ENCODE measurements at regions not wholly inside any gene's neighbourhood (a gene's known extent, or its start where the extent isn't known, plus 50 kb on each side); places are given as distances from the start of the nearest gene placed in this dataset.
A peak's percentile ranks its signal among the peaks of the same experiment; 100 is the strongest.
"Not testable (repeated sequence)": the region's sequence is repeated elsewhere in the genome, so short reads cannot be mapped to it uniquely, and the experiment has no call there.

GRCh38 chr13:78867655-78868054 lies 208.7 kb upstream of the OBI1 start:
- DNase-seq (ENCODE audit: low spot score): no peak

- DNase-seq (ENCODE audit: low spot score): not testable (repeated sequence)
Observed at GRCh38 chr13:78866076-78866475, 207.1 kb upstream of the OBI1 start.

GRCh38 chr13:78862446-78862845 lies 203.5 kb upstream of the OBI1 start:
- DNase-seq (ENCODE audit: low spot score): no peak

- no peak for DNase-seq (ENCODE audit: low spot score)
Observed at GRCh38 chr13:78852709-78853108, 193.8 kb upstream of the OBI1 start.

- no peak for DNase-seq (ENCODE audit: low spot score)
Observed at GRCh38 chr13:78845656-78846365, 186.9 kb upstream of the OBI1 start.

- no peak for DNase-seq (ENCODE audit: low spot score)
Observed at GRCh38 chr13:78844106-78844505, 185.2 kb upstream of the OBI1 start.

GRCh38 chr13:78841358-78841963 lies 182.5 kb upstream of the OBI1 start:
- DNase-seq (ENCODE audit: low spot score): no peak

- DNase-seq (ENCODE audit: low spot score): no peak
Observed at GRCh38 chr13:78836238-78836784, 177.4 kb upstream of the OBI1 start.

GRCh38 chr13:78832461-78832860 lies 173.5 kb upstream of the OBI1 start:
- DNase-seq (ENCODE audit: low spot score): no peak

GRCh38 chr13:78830508-78830907 lies 171.6 kb upstream of the OBI1 start:
- DNase-seq (ENCODE audit: low spot score): no peak

GRCh38 chr13:78829821-78830220 lies 170.9 kb upstream of the OBI1 start:
- no peak for DNase-seq (ENCODE audit: low spot score)

GRCh38 chr13:78827471-78827870 lies 168.5 kb upstream of the OBI1 start:
- no peak for DNase-seq (ENCODE audit: low spot score)

GRCh38 chr13:78826936-78827335 lies 168.0 kb upstream of the OBI1 start:
- DNase-seq (ENCODE audit: low spot score): no peak

- DNase-seq (ENCODE audit: low spot score): no peak
Observed at GRCh38 chr13:78826312-78826711, 167.4 kb upstream of the OBI1 start.

GRCh38 chr13:78820541-78820940 lies 161.6 kb upstream of the OBI1 start:
- DNase-seq (ENCODE audit: low spot score): no peak

- DNase-seq (ENCODE audit: low spot score): no peak
Observed at GRCh38 chr13:78816592-78816991, 157.6 kb upstream of the OBI1 start.

GRCh38 chr13:78816154-78816553 lies 157.2 kb upstream of the OBI1 start:
- no peak for DNase-seq (ENCODE audit: low spot score)

GRCh38 chr13:78806457-78806856 lies 147.5 kb upstream of the OBI1 start:
- no peak for DNase-seq (ENCODE audit: low spot score)

- DNase-seq (ENCODE audit: low spot score): no peak
Observed at GRCh38 chr13:78802912-78803311, 144.0 kb upstream of the OBI1 start.

GRCh38 chr13:78787190-78787589 lies 128.2 kb upstream of the OBI1 start:
- peak; percentile 4 for DNase-seq (ENCODE audit: low spot score)

GRCh38 chr13:78786459-78786858 lies 127.5 kb upstream of the OBI1 start:
- DNase-seq (ENCODE audit: low spot score): no peak

- no peak for DNase-seq (ENCODE audit: low spot score)
Observed at GRCh38 chr13:78785764-78786163, 126.8 kb upstream of the OBI1 start.

- no peak for DNase-seq (ENCODE audit: low spot score)
Observed at GRCh38 chr13:78784014-78784750, 125.2 kb upstream of the OBI1 start.
